Testis (tissue), 2 donors: ENCODE measurements at regions not wholly inside any gene's neighbourhood (a gene's known extent, or its start where the extent isn't known, plus 50 kb on each side); places are given as distances from the start of the nearest gene placed in this dataset.

Experiments
- DNase-seq: peaks from one replicate; pipeline ENCODE4 v3.0.0-alpha.2; 2019
- H3K27ac ChIP-seq, 2 donors: fragments of 200-600 bp; sonication (generic); one replicate each; pipeline ENCODE4 v1.5.1; 2019
- H3K27me3 ChIP-seq: fragments of 200-600 bp; sonication (generic); one replicate; pipeline ENCODE4 v1.5.1; 2019
- H3K36me3 ChIP-seq: fragments of 200-600 bp; sonication (generic); one replicate; pipeline ENCODE4 v1.5.1; 2017; ENCODE audit warnings: low read depth; ENCODE audit errors: missing control alignments
- H3K4me1 ChIP-seq: fragments of 200-600 bp; sonication (generic); one replicate; pipeline ENCODE4 v1.5.1; 2019
- H3K4me3 ChIP-seq, 2 donors: fragments of 200-600 bp; sonication (generic); one replicate each; pipeline ENCODE4 v1.5.1; 2017 to 2019
- H3K9me3 ChIP-seq: fragments of 200-600 bp; sonication (generic); one replicate; pipeline ENCODE4 v1.5.1; 2017
- CTCF ChIP-seq, 3 experiments: fragments of 450-650 bp in 2 of 3; fragments of 200-600 bp in 1 of 3; sonication (generic) in 1 of 3; IDR thresholded peaks; one replicate each; pipeline ENCODE4 v1.5.1; 2016 to 2019; ENCODE audit warnings: antibody characterized with exemption in 3 of 3, mild to moderate bottlenecking in 2 of 3, moderate library complexity in 1 of 3
- POLR2A ChIP-seq: fragments of 450-650 bp; IDR thresholded peaks from one replicate; pipeline ENCODE4 v1.6.1; 2017; ENCODE audit warnings: antibody characterized with exemption, mild to moderate bottlenecking, moderate library complexity
- WGBS, 2 donors: methylation state at CpG; one replicate each; pipeline ENCODE4 v1.1.5; 2018; 5-methylcytosine and 5-hydroxymethylcytosine counted together
- intact Hi-C: fragments of 100-400 bp; cut with DNase I; formaldehyde crosslinking; loops from one replicate; pipeline ENCODE4 v1.15.1; 2023; ENCODE audit warnings: low total_unique reads

DNA sequence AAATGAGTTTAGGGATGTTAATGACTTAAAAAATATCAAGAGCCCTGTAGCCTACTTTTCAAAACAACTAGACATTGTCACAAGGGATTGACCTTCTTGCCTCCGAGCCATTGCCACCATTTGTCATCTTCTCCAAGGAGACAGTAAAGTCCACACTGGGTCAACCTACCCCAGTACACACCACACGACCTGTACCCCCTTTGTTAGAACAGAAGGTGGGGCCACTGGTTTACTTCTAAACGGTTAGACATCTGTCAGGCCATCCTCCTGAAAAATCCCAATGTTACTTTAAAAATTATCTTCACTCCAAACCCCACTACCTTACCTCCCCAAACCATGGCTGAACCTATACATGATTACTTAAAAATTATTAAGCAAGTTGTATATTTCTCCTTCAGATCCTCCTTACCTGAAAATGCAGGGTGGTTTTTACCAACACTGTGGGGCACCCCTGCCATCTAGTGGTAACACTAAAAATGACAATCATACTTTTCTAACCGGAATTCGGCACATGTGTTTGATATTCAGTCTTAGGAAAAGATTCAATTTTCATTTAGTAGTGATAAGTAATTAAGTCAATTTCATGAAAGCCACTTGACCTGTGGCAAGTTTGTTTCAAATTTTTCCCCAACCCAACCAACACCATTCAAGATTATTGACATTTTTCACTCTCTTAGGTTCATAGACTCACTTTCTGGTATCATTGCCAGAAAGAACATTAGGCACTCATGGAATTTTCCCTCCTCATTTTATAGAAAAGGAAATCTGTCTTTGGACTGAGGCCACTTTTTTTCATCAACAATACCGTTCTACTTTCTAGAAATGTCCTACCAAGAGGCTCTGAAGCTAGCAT is 265.3 kb upstream of the PKDCC start:
- 43 to 50% methylated on average over 6 of the region's 6 CpGs for WGBS, 2 donors
- DNase-seq, result peak; percentile 41
- TF ChIP-seq CTCF (IDR thresholded peaks at IDR 0.05) (peak; percentile 83 to 94 (median 89)), POLR2A (no peak)

GRCh38 chr2:41784496-41784895 is 263.3 kb upstream of the PKDCC start:
- Histone ChIP-seq H3K9me3 (no peaks in the 10 kb centered on the region), H3K4me1 (peaks cover 2% of the 10 kb centered on the region), H3K27me3 (no peaks in the 10 kb centered on the region), H3K27ac (no peak overlapping the region), H3K4me3 (no peak overlapping the region), H3K36me3 (no peaks in the 10 kb centered on the region)
- 88 to 90% methylated on average over 6 of the region's 6 CpGs for WGBS, 2 donors
- intact Hi-C loops, result no loop called here
- DNase-seq, result no peak
- no peak for TF ChIP-seq CTCF (IDR thresholded peaks at IDR 0.05)
- TF ChIP-seq POLR2A, result no peak

More for the DNA sequence above, 265.3 kb upstream of the PKDCC start:
- H3K36me3 ChIP-seq, result no peaks in the 10 kb centered on the region
- intact Hi-C loops, result no loop called here
- H3K27ac ChIP-seq, result no peak overlapping the region
- H3K27me3 ChIP-seq, result no peaks in the 10 kb centered on the region
- H3K9me3 ChIP-seq, result no peaks in the 10 kb centered on the region
- peaks cover 2% of the 10 kb centered on the region for H3K4me1 ChIP-seq
- H3K4me3 ChIP-seq, result no peak overlapping the region

- H3K4me3 ChIP-seq, result no peak overlapping the region
- no peaks in the 10 kb centered on the region for H3K27me3 ChIP-seq
- intact Hi-C loops, result no loop called here
- no peak overlapping the region for H3K27ac ChIP-seq
- 80 to 87% methylated on average over 10 of the region's 10 CpGs for WGBS, 2 donors
- no peaks in the 10 kb centered on the region for H3K36me3 ChIP-seq
- no peak for DNase-seq
- H3K4me1 ChIP-seq, result peaks cover 2% of the 10 kb centered on the region
- no peaks in the 10 kb centered on the region for H3K9me3 ChIP-seq
- TF ChIP-seq POLR2A (no peak), CTCF (IDR thresholded peaks at IDR 0.05) (no peak)
These were observed 262.4 kb upstream of the PKDCC start for GRCh38 chr2:41785251-41786022.

DNA sequence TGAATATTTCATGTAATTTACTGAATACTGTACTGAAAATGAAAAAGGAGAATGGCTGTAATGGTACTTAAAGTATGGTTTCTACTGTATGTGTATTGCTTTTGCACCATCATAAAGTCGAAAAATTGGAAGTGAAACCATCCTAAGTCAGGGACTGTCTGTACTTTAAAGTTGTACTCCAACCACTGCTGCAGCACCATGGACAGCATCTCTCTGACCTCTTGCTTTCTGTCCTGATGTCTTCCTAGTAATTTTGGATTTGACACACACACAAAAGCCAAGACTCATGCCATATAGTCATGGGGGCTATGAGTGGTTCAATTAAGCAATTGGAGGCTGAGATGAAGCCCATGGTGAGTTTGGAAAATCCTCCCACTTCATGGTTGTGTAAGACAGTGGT is 256.3 kb upstream of the PKDCC start:
- DNase-seq, result peak; percentile 59
- Histone ChIP-seq H3K27ac (no peak overlapping the region), H3K4me3 (no peak overlapping the region), H3K36me3 (no peaks in the 10 kb centered on the region), H3K27me3 (no peaks in the 10 kb centered on the region), H3K9me3 (no peaks in the 10 kb centered on the region), H3K4me1 (no peaks in the 10 kb centered on the region)
- 36 to 45% methylated on average over 1 of the region's 1 CpG for WGBS, 2 donors
- TF ChIP-seq POLR2A, result no peak
- no peak for TF ChIP-seq CTCF (IDR thresholded peaks at IDR 0.05)
- intact Hi-C loops, result no loop called here
